Ishikawa (cell line): ENCODE measurements at regions not wholly inside any gene's neighbourhood (a gene's known extent, or its start where the extent isn't known, plus 50 kb on each side); places are given as distances from the start of the nearest gene placed in this dataset.

Experiments
- EP300 ChIP-seq: IDR thresholded peaks from 2 replicates; pipeline ENCODE4 v1.6.1; 2012; ENCODE audit warnings: borderline replicate concordance
- MAX ChIP-seq: IDR thresholded peaks from 2 replicates; pipeline ENCODE4 v1.6.1; 2012
- NFIC ChIP-seq: IDR thresholded peaks from 2 replicates; pipeline ENCODE4 v1.6.1; 2012
- RAD21 ChIP-seq: IDR thresholded peaks from 2 replicates; pipeline ENCODE4 v1.6.1; 2012; ENCODE audit warnings: low read depth
- REST ChIP-seq: IDR thresholded peaks from 2 replicates; pipeline ENCODE4 v1.6.1; 2012; ENCODE audit warnings: low read depth, mild to moderate bottlenecking
- TAF1 ChIP-seq: IDR thresholded peaks from 2 replicates; pipeline ENCODE4 v1.6.1; 2012; ENCODE audit warnings: low read depth, mild to moderate bottlenecking
- USF1 ChIP-seq: IDR thresholded peaks from 2 replicates; pipeline ENCODE4 v1.6.1; 2012
- YY1 ChIP-seq: IDR thresholded peaks from 2 replicates; pipeline ENCODE4 v1.6.1; 2012; ENCODE audit warnings: low read depth

- TF ChIP-seq USF1 (no peak), NFIC (no peak), EP300 (no peak), RAD21 (no peak), REST (no peak), TAF1 (no peak), YY1 (no peak), MAX (no peak)
Measured at GRCh38 chr6:159462431-159462830, 230.6 kb downstream of the SOD2 start.
